ENCODE measurements at regions not wholly inside any gene's neighbourhood (a gene's known extent, or its start where the extent isn't known, plus 50 kb on each side); places are given as distances from the start of the nearest gene placed in this dataset.

- Histone ChIP-seq H4K20me1 (ENCODE audit: control insufficient read depth, insufficient read depth, insufficient read length) (no peaks in the 10 kb centered on the region), H3K79me1 (ENCODE audit: insufficient read depth, low read depth, low read length, poor library complexity, severe bottlenecking) (no peaks in the 10 kb centered on the region), H3K14ac (ENCODE audit: insufficient read depth, low read length) (no peak overlapping the region), H2AK5ac (ENCODE audit: insufficient read length, low read length) (no peak overlapping the region), H3T11ph (ENCODE audit: low read length) (no peak overlapping the region), H3K23ac (ENCODE audit: insufficient read length, low read depth, low read length) (no peak overlapping the region), H2BK5ac (ENCODE audit: insufficient read length, low read length) (no peak overlapping the region), H3K9me3 (ENCODE audit: control insufficient read depth, low read depth, low read length) (no peaks in the 10 kb centered on the region), H3K56ac (ENCODE audit: insufficient read length, low read depth, low read length) (no peak overlapping the region), H3K23me2 (ENCODE audit: insufficient read length, low read depth, low read length, poor library complexity, severe bottlenecking) (no peaks in the 10 kb centered on the region), H2BK12ac (ENCODE audit: insufficient read length, low read depth, low read length) (no peak overlapping the region), H2AFZ (ENCODE audit: low read length) (no peak overlapping the region), H2BK120ac (ENCODE audit: low read depth, low read length, poor library complexity, severe bottlenecking) (no peak overlapping the region), H2BK15ac (ENCODE audit: low read depth, low read length) (no peak overlapping the region), H4K91ac (ENCODE audit: insufficient read length, low read depth, low read length) (no peak overlapping the region), H3K4ac (ENCODE audit: low read depth, low read length) (no peak overlapping the region), H4K5ac (ENCODE audit: insufficient read length, low read depth, low read length) (no peak overlapping the region), H3K4me1 (ENCODE audit: insufficient read depth, low read length) (no peaks in the 10 kb centered on the region), H4K8ac (replicated peaks; ENCODE audit: insufficient read length, low read depth, low read length) (no peak overlapping the region), H3K27ac (ENCODE audit: insufficient read length, low read depth, low read length) (no peak overlapping the region), H3K18ac (ENCODE audit: insufficient read length, low read depth, low read length) (no peak overlapping the region), H3K4me2 (ENCODE audit: insufficient read depth, insufficient read length, low read length) (no peak overlapping the region), H3K27me3 (ENCODE audit: insufficient read depth, low read length) (no peaks in the 10 kb centered on the region), H2BK20ac (ENCODE audit: low read depth, low read length, poor library complexity, severe bottlenecking) (no peak overlapping the region), H3K9ac (ENCODE audit: extremely low read depth, insufficient read length, low read length) (no peak overlapping the region), H3K79me2 (ENCODE audit: insufficient read depth, low read length) (no peaks in the 10 kb centered on the region)
- Mint-ChIP-seq H3K27me3 (ENCODE audit: low read depth) (no peaks in the 10 kb centered on the region; the same call in 1 of the 2 replicates), H3K9me3 (no peaks in the 10 kb centered on the region; a peak in 1 of 5 replicates), H3K36me3 (ENCODE audit: insufficient read depth in 1 of 3, low read depth in 3 of 3) (no peaks in the 10 kb centered on the region; a peak in 1 of 7 replicates), H3K27ac (no peak overlapping the region), H3K4me1 (peaks cover 8 to 11% of the 10 kb centered on the region in 2 experiments), H3K4me3 (no peak overlapping the region)
- TF ChIP-seq CTCF (conservative IDR thresholded peaks at IDR 0.05) = no peak
- no CpG with 5 or more reads among the region's 6 CpGs for WGBS (ENCODE audit: extremely low coverage, insufficient read length, low lambda C conversion rate)
- no peak for DNase-seq
Observed at GRCh38 chr10:42972946-42973345, 103.9 kb upstream of the RET start.

Data from H9 (cell line).